CD4-positive, alpha-beta T cell (primary cell): ENCODE measurements at regions not wholly inside any gene's neighbourhood (a gene's known extent, or its start where the extent isn't known, plus 50 kb on each side); places are given as distances from the start of the nearest gene placed in this dataset.

ENCODE experiments used
- ATAC-seq: fragments of 200-7000 bp; cut with Tn5 transposase; one replicate; pipeline ENCODE4 v1.10.0; 2022; ENCODE audit warnings: mild to moderate bottlenecking; ENCODE audit not compliant: poor library complexity
- CTCF ChIA-PET: fragments of 350-600 bp; sonication (Branson Sonifier 250); formaldehyde crosslinking; loops from one replicate; lab custom pipeline; 2021; ENCODE audit warnings: antibody characterized with exemption, inconsistent platforms; lab: Charles Lee
- POLR2A ChIA-PET: fragments of 350-600 bp; sonication (Branson Sonifier 250); formaldehyde crosslinking; loops from one replicate; lab custom pipeline; 2021; ENCODE audit warnings: antibody characterized with exemption, inconsistent platforms; lab: Charles Lee
- DNase-seq, 14 experiments: peaks; one replicate each; pipeline ENCODE4 v3.0.0-alpha.2; 2013 to 2020; ENCODE audit warnings: mixed read lengths in 2 of 14
- H3K27ac ChIP-seq, 2 donors: one replicate each; pipeline versions ENCODE4 v1.5.1 to v1.7.0; 2013; ENCODE audit warnings: low read length in 2 of 2, low read depth in 1 of 2, mild to moderate bottlenecking in 1 of 2
- H3K27me3 ChIP-seq, 2 experiments: 1 replicate in 1 of 2; 2 replicates in 1 of 2; pipeline versions ENCODE4 v1.6.1 to v1.7.0; 2013; ENCODE audit warnings: low read length in 2 of 2, control low read depth in 1 of 2, mild to moderate bottlenecking in 1 of 2, moderate library complexity in 1 of 2; ENCODE audit not compliant: insufficient read depth in 2 of 2, control insufficient read depth in 1 of 2
- H3K36me3 ChIP-seq: one replicate; pipeline ENCODE4 v1.6.1; 2013; ENCODE audit warnings: low read length, control low read depth; ENCODE audit not compliant: insufficient read depth
- H3K4me1 ChIP-seq: one replicate; pipeline ENCODE4 v1.6.1; 2013; ENCODE audit warnings: low read length, control low read depth; ENCODE audit not compliant: insufficient read depth
- H3K4me3 ChIP-seq: one replicate; pipeline ENCODE4 v1.5.1; 2013; ENCODE audit warnings: mild to moderate bottlenecking, low read length, moderate library complexity
- H3K9me3 ChIP-seq, 2 experiments: 1 replicate in 1 of 2; 2 replicates in 1 of 2; pipeline versions ENCODE4 v1.6.1 to v1.7.0; 2013; ENCODE audit warnings: low read length in 2 of 2, mild to moderate bottlenecking in 2 of 2, control low read depth in 1 of 2, moderate library complexity in 1 of 2; ENCODE audit not compliant: control insufficient read depth in 1 of 2, insufficient read depth in 1 of 2
- H3K27ac Mint-ChIP-seq: one replicate; pipeline ENCODE4 v1.8.0; 2020; ENCODE audit warnings: mixed read lengths
- H3K27me3 Mint-ChIP-seq: one replicate; pipeline ENCODE4 v1.8.0; 2021; ENCODE audit warnings: mixed read lengths
- H3K36me3 Mint-ChIP-seq: one replicate; pipeline ENCODE4 v1.8.0; 2021; ENCODE audit warnings: low read depth, mixed read lengths
- H3K4me1 Mint-ChIP-seq: one replicate; pipeline ENCODE4 v1.8.0; 2021; ENCODE audit warnings: low read depth, mixed read lengths
- H3K4me3 Mint-ChIP-seq: one replicate; pipeline ENCODE4 v1.8.0; 2020; ENCODE audit warnings: mild to moderate bottlenecking, mixed read lengths
- H3K9me3 Mint-ChIP-seq: one replicate; pipeline ENCODE4 v1.8.0; 2020; ENCODE audit warnings: mixed read lengths
- intact Hi-C, 2 experiments: fragments of 100-400 bp; cut with DNase I in 1 of 2; cut with micrococcal nuclease in 1 of 2; formaldehyde crosslinking; loops; one replicate each; pipeline versions ENCODE4 v1.15.1 to v1.9.0; 2023 to 2025; cut with DNase I, micrococcal nuclease
- TF ChIP-seq, protein P1 (sequence below): fragments of 200-600 bp; IDR thresholded peaks from one replicate; pipeline ENCODE4 v1.8.0; 2022; ENCODE audit warnings: antibody characterized with exemption, mild to moderate bottlenecking

DNA sequence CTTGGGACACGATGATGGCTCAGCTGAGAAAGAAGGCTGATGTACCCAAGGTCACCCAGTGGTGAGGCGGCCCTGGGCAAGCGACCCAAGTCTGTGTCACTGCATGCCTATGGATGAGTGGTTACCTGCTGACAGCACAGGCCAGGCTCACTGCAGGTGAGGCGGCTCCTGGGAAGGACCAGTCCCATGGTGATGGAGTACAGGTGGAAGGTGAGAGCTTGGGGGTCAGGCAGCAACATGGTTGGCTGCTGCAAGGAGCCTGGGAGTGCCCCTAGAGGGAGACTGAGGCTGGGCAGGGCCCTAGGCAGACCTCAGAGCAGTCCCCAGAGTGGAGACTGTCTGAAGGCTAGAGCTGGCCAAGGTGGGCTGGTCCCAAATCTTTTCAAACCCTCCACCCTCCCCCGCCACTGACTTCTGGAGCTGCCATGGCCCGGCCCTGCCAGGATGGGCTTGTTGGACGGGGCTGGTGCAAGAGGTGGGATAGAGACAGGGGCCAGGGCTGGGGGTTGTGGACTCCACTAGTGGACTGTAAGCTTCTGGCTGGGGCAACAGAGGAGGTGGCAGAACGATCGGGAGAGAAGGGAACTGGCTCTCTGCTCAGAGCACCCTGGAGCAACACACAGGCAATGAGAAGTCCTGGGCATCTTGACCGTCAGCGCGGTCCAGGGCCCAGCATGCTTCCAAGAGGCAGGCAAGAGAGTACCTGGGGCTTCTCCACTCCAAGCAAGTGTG is 72.5 kb upstream of the SLC6A11 start:
- Histone ChIP-seq H3K36me3 (no peaks in the 10 kb centered on the region), H3K9me3 (peaks cover 0 to 7% of the 10 kb centered on the region in 2 experiments), H3K27me3 (peaks cover 9 to 18% of the 10 kb centered on the region in 2 experiments), H3K4me1 (peaks cover 7% of the 10 kb centered on the region), H3K4me3 (no peak overlapping the region), H3K27ac (no peak overlapping the region)
- ChIA-PET CTCF (no interaction called here), POLR2A (no interaction called here)
- Mint-ChIP-seq H3K27ac (no peak overlapping the region), H3K4me3 (no peak overlapping the region), H3K36me3 (no peaks in the 10 kb centered on the region), H3K27me3 (peaks cover 46% of the 10 kb centered on the region), H3K4me1 (peaks cover 8% of the 10 kb centered on the region), H3K9me3 (no peaks in the 10 kb centered on the region)
- DNase-seq (no peak), ATAC-seq (no peak)
- TF ChIP-seq, protein P1, sequence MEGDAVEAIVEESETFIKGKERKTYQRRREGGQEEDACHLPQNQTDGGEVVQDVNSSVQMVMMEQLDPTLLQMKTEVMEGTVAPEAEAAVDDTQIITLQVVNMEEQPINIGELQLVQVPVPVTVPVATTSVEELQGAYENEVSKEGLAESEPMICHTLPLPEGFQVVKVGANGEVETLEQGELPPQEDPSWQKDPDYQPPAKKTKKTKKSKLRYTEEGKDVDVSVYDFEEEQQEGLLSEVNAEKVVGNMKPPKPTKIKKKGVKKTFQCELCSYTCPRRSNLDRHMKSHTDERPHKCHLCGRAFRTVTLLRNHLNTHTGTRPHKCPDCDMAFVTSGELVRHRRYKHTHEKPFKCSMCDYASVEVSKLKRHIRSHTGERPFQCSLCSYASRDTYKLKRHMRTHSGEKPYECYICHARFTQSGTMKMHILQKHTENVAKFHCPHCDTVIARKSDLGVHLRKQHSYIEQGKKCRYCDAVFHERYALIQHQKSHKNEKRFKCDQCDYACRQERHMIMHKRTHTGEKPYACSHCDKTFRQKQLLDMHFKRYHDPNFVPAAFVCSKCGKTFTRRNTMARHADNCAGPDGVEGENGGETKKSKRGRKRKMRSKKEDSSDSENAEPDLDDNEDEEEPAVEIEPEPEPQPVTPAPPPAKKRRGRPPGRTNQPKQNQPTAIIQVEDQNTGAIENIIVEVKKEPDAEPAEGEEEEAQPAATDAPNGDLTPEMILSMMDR = no peak
- intact Hi-C loops = no loop called here

DNA sequence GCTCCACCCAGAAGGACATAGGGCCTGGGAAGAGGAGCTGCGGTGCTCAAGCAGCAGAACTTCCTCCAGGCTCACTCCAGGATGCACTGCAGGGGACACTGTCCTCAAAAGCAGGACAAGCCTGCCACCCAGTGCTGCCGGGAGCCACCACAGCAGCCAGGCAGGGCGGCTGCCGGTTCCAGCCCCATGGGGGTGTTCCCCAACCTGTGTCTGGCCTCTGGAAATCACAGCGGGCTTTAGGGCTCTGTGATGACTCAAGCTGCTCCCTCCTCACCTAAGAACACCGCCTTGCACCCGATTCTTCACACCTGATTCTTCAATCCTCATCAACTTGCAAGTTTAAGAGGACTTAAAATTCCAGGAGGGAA is 71.9 kb upstream of the SLC6A11 start:
- ChIA-PET CTCF (no interaction called here), POLR2A (no interaction called here)
- TF ChIP-seq, protein P1 = no peak
- Mint-ChIP-seq H3K4me1 (peaks cover 2% of the 10 kb centered on the region), H3K27me3 (peaks cover 44% of the 10 kb centered on the region), H3K4me3 (no peak overlapping the region), H3K27ac (no peak overlapping the region), H3K9me3 (no peaks in the 10 kb centered on the region), H3K36me3 (no peaks in the 10 kb centered on the region)
- peaks cover 0 to 7% of the 10 kb centered on the region in 2 experiments for H3K9me3 ChIP-seq
- peak in 1 of 14 experiments; percentile 5 for DNase-seq
- H3K27me3 ChIP-seq = peaks cover 8 to 15% of the 10 kb centered on the region in 2 experiments
- H3K4me3 ChIP-seq = no peak overlapping the region
- H3K36me3 ChIP-seq = no peaks in the 10 kb centered on the region
- intact Hi-C loops = no loop called here
- no peak for ATAC-seq
- H3K27ac ChIP-seq = no peak overlapping the region
- peaks cover 2% of the 10 kb centered on the region for H3K4me1 ChIP-seq

DNA sequence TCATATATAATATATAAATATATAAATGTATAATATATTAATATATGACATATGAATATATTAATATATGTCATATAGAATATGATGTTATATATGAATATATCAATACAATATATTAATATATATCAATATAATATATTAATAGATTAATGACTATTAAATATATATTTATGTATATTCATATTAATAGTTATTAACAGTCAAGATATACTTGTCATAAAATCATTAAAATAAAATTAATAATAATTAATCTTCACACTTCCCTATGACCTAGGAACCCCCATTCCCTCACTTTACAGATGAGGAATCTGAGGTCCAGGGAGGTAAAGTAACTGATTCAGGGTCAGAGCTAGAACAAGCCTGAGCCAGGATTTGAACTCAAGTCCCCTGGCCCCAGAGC is 70.6 kb upstream of the SLC6A11 start:
- Histone ChIP-seq H3K4me1 (no peaks in the 10 kb centered on the region), H3K36me3 (no peaks in the 10 kb centered on the region), H3K4me3 (no peak overlapping the region), H3K9me3 (peaks cover 0 to 7% of the 10 kb centered on the region in 2 experiments), H3K27ac (no peak overlapping the region), H3K27me3 (peaks cover 5 to 20% of the 10 kb centered on the region in 2 experiments)
- Mint-ChIP-seq H3K4me3 (no peak overlapping the region), H3K9me3 (no peaks in the 10 kb centered on the region), H3K27ac (no peak overlapping the region), H3K4me1 (no peaks in the 10 kb centered on the region), H3K27me3 (peaks cover 31% of the 10 kb centered on the region), H3K36me3 (no peaks in the 10 kb centered on the region)
- ChIA-PET CTCF (no interaction called here), POLR2A (interaction anchor here (0.6 kb wide), 1 partner anchor 759 kb away, joined by 3 read pairs; the partner anchor contains the start of gene EMC3)
- ATAC-seq (no peak), DNase-seq (no peak)
- TF ChIP-seq, protein P1 = no peak
- intact Hi-C loops = no loop called here
